ENCODE measurements at regions not wholly inside any gene's neighbourhood (a gene's known extent, or its start where the extent isn't known, plus 50 kb on each side); places are given as distances from the start of the nearest gene placed in this dataset.

DNA sequence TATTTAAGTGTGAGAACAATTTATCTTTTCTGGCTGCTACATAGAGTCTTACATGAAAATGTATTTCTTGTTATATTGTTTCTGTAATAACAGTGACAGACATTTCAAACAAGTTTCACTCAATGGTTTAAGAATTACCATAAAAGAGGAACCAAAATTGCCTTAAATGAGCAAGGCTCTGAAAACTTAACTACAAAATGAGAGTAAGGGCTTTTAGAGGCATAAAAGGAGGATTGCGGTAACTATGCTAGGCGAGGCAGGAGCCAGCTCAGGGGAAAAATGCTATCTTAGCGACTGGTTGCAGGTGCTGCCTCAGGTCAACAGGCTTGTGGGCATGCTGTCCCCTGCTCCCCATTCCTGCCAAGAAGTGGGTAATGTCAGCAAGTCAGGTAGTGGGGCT, 81.7 kb upstream of the MSI2 start:
- Mint-ChIP-seq H3K27me3 (peaks cover 26% of the 10 kb centered on the region), H3K9me3 (no peaks in the 10 kb centered on the region)
- ATAC-seq = no peak

DNA sequence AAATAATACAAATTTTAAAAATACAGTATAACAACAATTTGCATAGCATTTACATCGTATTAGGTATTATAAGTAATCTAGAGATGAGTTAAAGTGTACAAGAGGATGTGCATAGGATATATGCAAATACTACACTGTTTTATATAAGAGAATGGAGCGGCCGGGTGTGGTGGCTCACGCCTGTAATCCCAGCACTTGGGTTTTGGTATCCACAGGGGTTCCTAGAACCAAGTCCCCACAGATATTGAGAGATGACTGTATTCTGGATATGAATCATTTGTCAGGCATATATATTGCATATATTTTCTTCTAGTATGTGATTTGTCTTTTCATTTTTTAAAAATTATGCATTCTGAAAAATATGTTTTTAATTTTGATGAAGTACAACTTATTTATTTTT, 77.5 kb upstream of the MSI2 start:
- Mint-ChIP-seq H3K36me3 (ENCODE audit: low read depth) (no peaks in the 10 kb centered on the region), H3K9me3 (no peaks in the 10 kb centered on the region), H3K27ac (no peak overlapping the region), H3K4me1 (no peaks in the 10 kb centered on the region), H3K27me3 (peaks cover 8% of the 10 kb centered on the region), H3K4me3 (no peak overlapping the region)
- ATAC-seq (no peak), DNase-seq (no peak)

More for the DNA sequence above, 81.7 kb upstream of the MSI2 start:
- Mint-ChIP-seq H3K4me3 (no peak overlapping the region), H3K27ac (no peak overlapping the region), H3K36me3 (ENCODE audit: low read depth) (no peaks in the 10 kb centered on the region), H3K4me1 (peaks cover 3% of the 10 kb centered on the region)
- no peak for DNase-seq

DNA sequence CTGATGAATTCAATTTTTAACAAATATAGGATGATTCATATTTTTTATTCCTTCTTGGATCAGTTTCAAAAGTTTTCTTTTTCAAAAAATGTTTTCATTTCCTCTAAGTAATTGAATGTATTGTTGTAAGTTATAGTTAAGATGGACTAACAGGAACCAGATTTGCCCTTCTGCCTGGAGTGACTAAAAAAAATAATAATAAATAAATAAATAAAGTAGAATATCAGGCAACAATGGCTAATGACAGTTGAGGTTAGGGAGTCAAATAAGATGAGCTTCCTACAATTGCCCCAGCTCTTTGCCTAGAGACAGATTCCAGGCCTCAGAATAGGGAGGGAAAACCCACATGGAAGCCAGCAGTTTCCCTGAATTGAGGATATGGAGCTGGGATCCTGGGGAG, 73.7 kb upstream of the MSI2 start:
- Mint-ChIP-seq H3K4me3 (no peak overlapping the region), H3K36me3 (ENCODE audit: low read depth) (no peaks in the 10 kb centered on the region), H3K27ac (no peak overlapping the region), H3K27me3 (peaks cover 2% of the 10 kb centered on the region), H3K4me1 (no peaks in the 10 kb centered on the region), H3K9me3 (no peaks in the 10 kb centered on the region)
- no peak for DNase-seq
- ATAC-seq = no peak

- no peak for ATAC-seq
- Mint-ChIP-seq H3K27me3 (peaks cover 3% of the 10 kb centered on the region), H3K9me3 (no peaks in the 10 kb centered on the region), H3K36me3 (ENCODE audit: low read depth) (no peaks in the 10 kb centered on the region), H3K4me1 (no peaks in the 10 kb centered on the region), H3K27ac (no peak overlapping the region), H3K4me3 (no peak overlapping the region)
- no peak for DNase-seq
These were observed 69.9 kb upstream of the MSI2 start for GRCh38 chr17:57186226-57187019.

- ATAC-seq = no peak
- H3K9me3 Mint-ChIP-seq = no peaks in the 10 kb centered on the region
These were observed 68.9 kb upstream of the MSI2 start for GRCh38 chr17:57187391-57187790.

DNA sequence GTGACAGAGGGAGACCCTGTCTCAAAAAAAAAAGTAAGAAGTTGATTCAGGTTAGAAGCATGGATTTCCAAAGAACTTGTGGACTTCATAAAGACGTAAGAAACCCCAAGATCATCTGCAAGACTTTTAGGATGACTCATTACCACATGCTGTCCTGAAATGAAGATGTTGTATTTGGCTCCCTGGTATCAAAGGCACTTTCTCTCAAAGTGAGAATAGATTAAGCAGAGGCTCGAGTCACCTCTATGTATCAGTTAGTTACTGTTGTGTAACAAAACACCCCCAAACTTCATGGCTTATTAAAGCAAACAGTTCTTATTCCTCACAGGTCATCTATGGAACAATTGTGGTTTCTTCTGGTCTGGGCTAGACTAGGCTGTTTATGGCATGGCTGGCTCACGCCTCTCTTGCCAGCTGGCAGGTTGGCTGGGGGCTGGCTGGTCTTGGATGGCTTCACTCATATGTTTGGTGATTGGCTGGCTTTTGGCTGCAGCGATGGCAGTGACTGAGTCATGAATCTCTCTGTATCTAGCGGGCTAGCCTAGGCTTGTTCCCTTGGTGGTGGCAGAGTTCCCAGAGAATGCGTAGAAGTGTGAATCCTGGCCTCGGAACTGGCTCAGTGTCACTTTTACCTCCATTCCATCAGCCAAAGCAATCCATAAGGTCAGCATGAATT, 60.4 kb upstream of the MSI2 start:
- peaks cover 7% of the 10 kb centered on the region for H3K9me3 Mint-ChIP-seq
- H3K27me3 Mint-ChIP-seq = peaks cover 6% of the 10 kb centered on the region
- no peak for DNase-seq
- ATAC-seq = peak; percentile 75
- H3K4me3 Mint-ChIP-seq = no peak overlapping the region
- no peak overlapping the region for H3K27ac Mint-ChIP-seq
- H3K4me1 Mint-ChIP-seq = no peaks in the 10 kb centered on the region
- H3K36me3 Mint-ChIP-seq (ENCODE audit: low read depth) = peaks cover 3% of the 10 kb centered on the region

More at GRCh38 chr17:57187391-57187790, 68.9 kb upstream of the MSI2 start:
- Mint-ChIP-seq H3K36me3 (ENCODE audit: low read depth) (no peaks in the 10 kb centered on the region), H3K27me3 (peaks cover 9% of the 10 kb centered on the region), H3K4me3 (no peak overlapping the region), H3K4me1 (no peaks in the 10 kb centered on the region), H3K27ac (no peak overlapping the region)
- DNase-seq = no peak

GRCh38 chr17:57197466-57198071, 58.8 kb upstream of the MSI2 start:
- Mint-ChIP-seq H3K27me3 (no peaks in the 10 kb centered on the region), H3K4me1 (no peaks in the 10 kb centered on the region), H3K27ac (no peak overlapping the region), H3K4me3 (no peak overlapping the region), H3K36me3 (ENCODE audit: low read depth) (peaks cover 3% of the 10 kb centered on the region), H3K9me3 (peaks cover 7% of the 10 kb centered on the region)
- no peak for ATAC-seq
- DNase-seq = no peak

DNA sequence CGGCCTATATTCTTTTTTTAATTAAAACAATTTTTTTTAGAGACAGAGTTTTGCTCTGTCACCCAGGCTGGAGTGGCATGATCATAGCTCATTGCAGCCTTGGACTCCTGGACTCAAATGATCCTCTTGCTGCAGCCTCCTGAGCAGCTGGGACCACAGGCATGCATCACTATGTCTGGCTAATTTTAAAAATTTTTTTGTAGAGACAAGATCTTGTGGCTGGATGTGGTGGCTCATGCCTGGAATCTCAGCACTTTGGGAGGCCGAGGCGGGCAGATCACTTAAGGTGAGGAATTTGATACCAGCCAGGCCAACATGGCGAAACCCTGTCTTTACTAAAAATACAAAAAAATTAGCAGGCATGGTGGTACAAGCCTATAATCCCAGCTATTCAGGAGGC, 54.8 kb upstream of the MSI2 start:
- no peaks in the 10 kb centered on the region for H3K27me3 Mint-ChIP-seq
- no peaks in the 10 kb centered on the region for H3K4me1 Mint-ChIP-seq
- no peaks in the 10 kb centered on the region for H3K9me3 Mint-ChIP-seq
- no peak for DNase-seq
- H3K36me3 Mint-ChIP-seq (ENCODE audit: low read depth) = no peaks in the 10 kb centered on the region
- no peak overlapping the region for H3K4me3 Mint-ChIP-seq
- ATAC-seq = no peak
- H3K27ac Mint-ChIP-seq = no peak overlapping the region

- no peaks in the 10 kb centered on the region for H3K36me3 Mint-ChIP-seq (ENCODE audit: low read depth)
- peaks cover 5% of the 10 kb centered on the region for H3K9me3 Mint-ChIP-seq
- H3K27me3 Mint-ChIP-seq = no peaks in the 10 kb centered on the region
- no peak for ATAC-seq
- no peak for DNase-seq
- H3K4me1 Mint-ChIP-seq = no peaks in the 10 kb centered on the region
- no peak overlapping the region for H3K4me3 Mint-ChIP-seq
- H3K27ac Mint-ChIP-seq = no peak overlapping the region
These were observed 53.3 kb upstream of the MSI2 start for GRCh38 chr17:57203040-57203439.

All from activated naive CD8-positive, alpha-beta T cell treated with anti-CD3 and anti-CD28 coated beads, Interleukin-2, amount 50 U/mL, for 24 hours (primary cell).